ENCODE measurements at regions not wholly inside any gene's neighbourhood (a gene's known extent, or its start where the extent isn't known, plus 50 kb on each side); places are given as distances from the start of the nearest gene placed in this dataset.
"Not testable (repeated sequence)": the region's sequence is repeated elsewhere in the genome, so short reads cannot be mapped to it uniquely, and the experiment has no call there.

GRCh38 chr16:60642956-60643355, 1393.3 kb downstream of the CDH8 start:
- TF ChIP-seq CTCF (IDR thresholded peaks at IDR 0.05; ENCODE audit: insufficient read depth, low read length, severe bottlenecking) = no peak
- Histone ChIP-seq H3K4me3 (ENCODE audit: low read depth, low read length) (no peak overlapping the region), H3K36me3 (ENCODE audit: control insufficient read depth, insufficient read depth, low read length) (no peaks in the 10 kb centered on the region), H3K27me3 (ENCODE audit: control insufficient read depth, insufficient read depth, low read length) (no peaks in the 10 kb centered on the region)
- DNase-seq (ENCODE audit: low read depth) = peak; percentile 56
- no peak for FAIRE-seq

GRCh38 chr16:60641067-60641665, 1395.1 kb downstream of the CDH8 start:
- H3K4me3 ChIP-seq (ENCODE audit: low read depth, low read length) = no peak overlapping the region
- FAIRE-seq (no peak), DNase-seq (ENCODE audit: low read depth) (no peak)
- H3K27me3 ChIP-seq (ENCODE audit: control insufficient read depth, insufficient read depth, low read length) = no peaks in the 10 kb centered on the region
- no peaks in the 10 kb centered on the region for H3K36me3 ChIP-seq (ENCODE audit: control insufficient read depth, insufficient read depth, low read length)
- TF ChIP-seq CTCF (IDR thresholded peaks at IDR 0.05; ENCODE audit: insufficient read depth, low read length, severe bottlenecking) = no peak

GRCh38 chr16:60640038-60640437, 1396.2 kb downstream of the CDH8 start:
- FAIRE-seq = no peak
- DNase-seq (ENCODE audit: low read depth) = no peak
- TF ChIP-seq CTCF (IDR thresholded peaks at IDR 0.05; ENCODE audit: insufficient read depth, low read length, severe bottlenecking) = no peak
- H3K36me3 ChIP-seq (ENCODE audit: control insufficient read depth, insufficient read depth, low read length) = no peaks in the 10 kb centered on the region
- H3K4me3 ChIP-seq (ENCODE audit: low read depth, low read length) = no peak overlapping the region
- no peaks in the 10 kb centered on the region for H3K27me3 ChIP-seq (ENCODE audit: control insufficient read depth, insufficient read depth, low read length)

- DNase-seq (ENCODE audit: low read depth); H3K4me3 ChIP-seq (ENCODE audit: low read depth, low read length); H3K27me3 ChIP-seq (ENCODE audit: control insufficient read depth, insufficient read depth, low read length); H3K36me3 ChIP-seq (ENCODE audit: control insufficient read depth, insufficient read depth, low read length); FAIRE-seq: not testable (repeated sequence)
Measured at GRCh38 chr16:60636636-60637035, 1399.6 kb downstream of the CDH8 start.

- TF ChIP-seq CTCF (IDR thresholded peaks at IDR 0.05; ENCODE audit: insufficient read depth, low read length, severe bottlenecking) = no peak
- H3K4me3 ChIP-seq (ENCODE audit: low read depth, low read length) = no peak overlapping the region
- no peaks in the 10 kb centered on the region for H3K36me3 ChIP-seq (ENCODE audit: control insufficient read depth, insufficient read depth, low read length)
- no peaks in the 10 kb centered on the region for H3K27me3 ChIP-seq (ENCODE audit: control insufficient read depth, insufficient read depth, low read length)
- DNase-seq (ENCODE audit: low read depth) (peak; percentile 13), FAIRE-seq (no peak)
Measured at GRCh38 chr16:60636117-60636516, 1400.1 kb downstream of the CDH8 start.

GRCh38 chr16:60635548-60635947, 1400.7 kb downstream of the CDH8 start:
- Histone ChIP-seq H3K36me3 (ENCODE audit: control insufficient read depth, insufficient read depth, low read length) (no peaks in the 10 kb centered on the region), H3K4me3 (ENCODE audit: low read depth, low read length) (no peak overlapping the region), H3K27me3 (ENCODE audit: control insufficient read depth, insufficient read depth, low read length) (no peaks in the 10 kb centered on the region)
- no peak for TF ChIP-seq CTCF (IDR thresholded peaks at IDR 0.05; ENCODE audit: insufficient read depth, low read length, severe bottlenecking)
- FAIRE-seq (no peak), DNase-seq (ENCODE audit: low read depth) (no peak)

Data from bronchial epithelial cell (primary cell).